WTC11 (cell line): ENCODE measurements at regions not wholly inside any gene's neighbourhood (a gene's known extent, or its start where the extent isn't known, plus 50 kb on each side); places are given as distances from the start of the nearest gene placed in this dataset.

Source experiments
- ATAC-seq: fragments of 200-7000 bp; cut with Tn5 transposase; 2 replicates; pipeline ENCODE4 v1.10.0; 2021; ENCODE audit warnings: mild to moderate bottlenecking, moderate library complexity
- CTCF ChIA-PET: fragments of 300-600 bp; sonication (Branson Sonifier 250); formaldehyde crosslinking; loops from one replicate; lab custom pipeline; 2021; ENCODE audit warnings: antibody characterized with exemption; lab: Charles Lee
- POLR2A ChIA-PET: fragments of 350-600 bp; sonication (Branson Sonifier 250); formaldehyde crosslinking; loops from one replicate; lab custom pipeline; 2021; ENCODE audit warnings: antibody characterized with exemption; lab: Charles Lee
- DNase-seq: peaks from one replicate; pipeline ENCODE4 v3.0.0; 2021; ENCODE audit warnings: low spot score
- H3K27ac Mint-ChIP-seq: 2 replicates; pipeline ENCODE4 v1.8.0; 2021; ENCODE audit warnings: mixed read lengths
- H3K27me3 Mint-ChIP-seq: 2 replicates; pipeline ENCODE4 v1.8.0; 2021; ENCODE audit warnings: low read depth, mild to moderate bottlenecking, moderate library complexity, mixed read lengths
- H3K36me3 Mint-ChIP-seq: 2 replicates; pipeline ENCODE4 v1.8.0; 2021; ENCODE audit warnings: mixed read lengths
- H3K4me1 Mint-ChIP-seq: 2 replicates; pipeline ENCODE4 v1.8.0; 2022; ENCODE audit warnings: mixed read lengths
- H3K4me3 Mint-ChIP-seq: 2 replicates; pipeline ENCODE4 v1.8.0; 2021; ENCODE audit warnings: mild to moderate bottlenecking, moderate library complexity, mixed read lengths
- H3K9me3 Mint-ChIP-seq: 2 replicates; pipeline ENCODE4 v1.8.0; 2021; ENCODE audit warnings: mixed read lengths
- FOXP1 ChIP-seq: sonication (generic); formaldehyde crosslinking; IDR thresholded peaks from 2 replicates; pipeline ENCODE4 v1.8.0; 2022; ENCODE audit warnings: missing genetic modification reagents, mild to moderate bottlenecking, moderate library complexity, borderline replicate concordance
- GABPB1 ChIP-seq: sonication (generic); formaldehyde crosslinking; IDR thresholded peaks from 2 replicates; pipeline ENCODE4 v1.8.1; 2023; ENCODE audit warnings: mild to moderate bottlenecking, missing genetic modification reagents
- MXD4 ChIP-seq: fragments of 250-450 bp; sonication (Bioruptor Pico); IDR thresholded peaks from 2 replicates; pipeline ENCODE4 v1.8.0; 2021; ENCODE audit warnings: mild to moderate bottlenecking, moderate library complexity, borderline replicate concordance
- NR2C2 ChIP-seq: sonication (generic); formaldehyde crosslinking; IDR thresholded peaks from 2 replicates; pipeline ENCODE4 v1.8.0; 2022; ENCODE audit warnings: mild to moderate bottlenecking, missing genetic modification reagents
- NR3C1 ChIP-seq: sonication (generic); formaldehyde crosslinking; conservative IDR thresholded peaks from 2 replicates; pipeline ENCODE4 v1.8.1; 2023; ENCODE audit warnings: low read depth, mild to moderate bottlenecking, missing genetic modification reagents
- OVOL2 ChIP-seq: fragments of 250-450 bp; sonication (Bioruptor Pico); IDR thresholded peaks from 2 replicates; pipeline ENCODE4 v1.9.0; 2021; ENCODE audit warnings: mild to moderate bottlenecking, borderline replicate concordance
- PREB ChIP-seq: sonication (generic); formaldehyde crosslinking; IDR thresholded peaks from 2 replicates; pipeline ENCODE4 v1.8.1; 2022; ENCODE audit warnings: mild to moderate bottlenecking, missing genetic modification reagents, moderate library complexity, borderline replicate concordance
- RELA ChIP-seq: sonication (generic); formaldehyde crosslinking; IDR thresholded peaks from 2 replicates; pipeline ENCODE4 v1.8.1; 2022; ENCODE audit warnings: missing genetic modification reagents, mild to moderate bottlenecking, borderline replicate concordance
- TCF7 ChIP-seq: sonication (generic); formaldehyde crosslinking; IDR thresholded peaks from 2 replicates; pipeline ENCODE4 v1.8.0; 2022; ENCODE audit warnings: mild to moderate bottlenecking, low read depth, missing genetic modification reagents, moderate library complexity
- TP53 ChIP-seq: sonication (generic); formaldehyde crosslinking; IDR thresholded peaks from 2 replicates; pipeline ENCODE4 v1.8.1; 2023; ENCODE audit warnings: mild to moderate bottlenecking, missing genetic modification reagents
- ZNF232 ChIP-seq: sonication (generic); formaldehyde crosslinking; IDR thresholded peaks from 2 replicates; pipeline ENCODE4 v1.8.0; 2022; ENCODE audit warnings: mild to moderate bottlenecking, missing genetic modification reagents
- ZNF263 ChIP-seq: sonication (generic); formaldehyde crosslinking; IDR thresholded peaks from 2 replicates; pipeline ENCODE4 v1.8.1; 2022; ENCODE audit warnings: low read depth, mild to moderate bottlenecking, moderate library complexity, missing genetic modification reagents
- ZNF281 ChIP-seq: sonication (generic); formaldehyde crosslinking; IDR thresholded peaks from 2 replicates; pipeline ENCODE4 v1.8.0; 2023; ENCODE audit warnings: mild to moderate bottlenecking, missing genetic modification reagents
- ZNF423 ChIP-seq: fragments of 250-450 bp; sonication (Bioruptor Pico); IDR thresholded peaks from 2 replicates; pipeline ENCODE4 v2.1.2; 2022; ENCODE audit warnings: mild to moderate bottlenecking, moderate library complexity
- ZNF425 ChIP-seq: fragments of 250-450 bp; sonication (Bioruptor Pico); conservative IDR thresholded peaks from 2 replicates; pipeline ENCODE4 v1.9.0; 2021; ENCODE audit warnings: mild to moderate bottlenecking
- TF ChIP-seq, protein P1 (sequence below): sonication (generic); formaldehyde crosslinking; IDR thresholded peaks from 2 replicates; pipeline ENCODE4 v1.8.1; 2022; ENCODE audit warnings: low read depth, mild to moderate bottlenecking, moderate library complexity, missing genetic modification reagents, borderline replicate concordance
- TF ChIP-seq, protein P2 (sequence below): sonication (generic); formaldehyde crosslinking; IDR thresholded peaks from 2 replicates; pipeline ENCODE4 v1.8.1; 2023; ENCODE audit warnings: mild to moderate bottlenecking, moderate library complexity, missing genetic modification reagents
- TF ChIP-seq, protein P3 (sequence below): fragments of 250-450 bp; sonication (Bioruptor Pico); IDR thresholded peaks from 2 replicates; pipeline ENCODE4 v1.9.0; 2021; ENCODE audit warnings: moderate library complexity, mild to moderate bottlenecking, inconsistent platforms, borderline replicate concordance
- TF ChIP-seq, protein P4 (sequence below): sonication (generic); formaldehyde crosslinking; IDR thresholded peaks from 2 replicates; pipeline ENCODE4 v1.8.1; 2022; ENCODE audit warnings: low read depth, missing genetic modification reagents, borderline replicate concordance

GRCh38 chr9:107940616-107941595 lies 451.3 kb upstream of the KLF4 start:
- no peak for ATAC-seq
- Mint-ChIP-seq H3K36me3 (no peaks in the 10 kb centered on the region; the same call in 1 of the 2 replicates), H3K4me1 (peaks cover 8% of the 10 kb centered on the region), H3K27ac (no peak overlapping the region), H3K4me3 (no peak overlapping the region), H3K9me3 (peaks cover 24% of the 10 kb centered on the region), H3K27me3 (no peaks in the 10 kb centered on the region; the same call in 1 of the 2 replicates)
- POLR2A ChIA-PET, result no interaction called here
- no peak for DNase-seq
- no peak for TF ChIP-seq ZNF263 (CRISPR knock-in tag)
- TF ChIP-seq TCF7 (CRISPR knock-in tag), result no peak
- TF ChIP-seq MXD4 (CRISPR knock-in tag), result no peak
- TF ChIP-seq FOXP1, result no peak
- TF ChIP-seq, protein P1, sequence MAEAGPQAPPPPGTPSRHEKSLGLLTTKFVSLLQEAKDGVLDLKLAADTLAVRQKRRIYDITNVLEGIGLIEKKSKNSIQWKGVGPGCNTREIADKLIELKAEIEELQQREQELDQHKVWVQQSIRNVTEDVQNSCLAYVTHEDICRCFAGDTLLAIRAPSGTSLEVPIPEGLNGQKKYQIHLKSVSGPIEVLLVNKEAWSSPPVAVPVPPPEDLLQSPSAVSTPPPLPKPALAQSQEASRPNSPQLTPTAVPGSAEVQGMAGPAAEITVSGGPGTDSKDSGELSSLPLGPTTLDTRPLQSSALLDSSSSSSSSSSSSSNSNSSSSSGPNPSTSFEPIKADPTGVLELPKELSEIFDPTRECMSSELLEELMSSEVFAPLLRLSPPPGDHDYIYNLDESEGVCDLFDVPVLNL, result no peak
- TF ChIP-seq ZNF423, result no peak
- no peak for TF ChIP-seq PREB (CRISPR knock-in tag)
- no peak for TF ChIP-seq ZNF425
- no peak for TF ChIP-seq GABPB1
- no peak for TF ChIP-seq NR3C1 (CRISPR knock-in tag)
- no peak for TF ChIP-seq ZNF281 (CRISPR knock-in tag)
- no peak for TF ChIP-seq OVOL2 (CRISPR knock-in tag)
- no peak for TF ChIP-seq RELA
- no peak for TF ChIP-seq TP53 (CRISPR knock-in tag)
- TF ChIP-seq, protein P2, sequence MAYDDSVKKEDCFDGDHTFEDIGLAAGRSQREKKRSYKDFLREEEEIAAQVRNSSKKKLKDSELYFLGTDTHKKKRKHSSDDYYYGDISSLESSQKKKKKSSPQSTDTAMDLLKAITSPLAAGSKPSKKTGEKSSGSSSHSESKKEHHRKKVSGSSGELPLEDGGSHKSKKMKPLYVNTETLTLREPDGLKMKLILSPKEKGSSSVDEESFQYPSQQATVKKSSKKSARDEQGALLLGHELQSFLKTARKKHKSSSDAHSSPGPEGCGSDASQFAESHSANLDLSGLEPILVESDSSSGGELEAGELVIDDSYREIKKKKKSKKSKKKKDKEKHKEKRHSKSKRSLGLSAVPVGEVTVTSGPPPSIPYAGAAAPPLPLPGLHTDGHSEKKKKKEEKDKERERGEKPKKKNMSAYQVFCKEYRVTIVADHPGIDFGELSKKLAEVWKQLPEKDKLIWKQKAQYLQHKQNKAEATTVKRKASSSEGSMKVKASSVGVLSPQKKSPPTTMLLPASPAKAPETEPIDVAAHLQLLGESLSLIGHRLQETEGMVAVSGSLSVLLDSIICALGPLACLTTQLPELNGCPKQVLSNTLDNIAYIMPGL (CRISPR knock-in tag), result no peak
- TF ChIP-seq, protein P3, sequence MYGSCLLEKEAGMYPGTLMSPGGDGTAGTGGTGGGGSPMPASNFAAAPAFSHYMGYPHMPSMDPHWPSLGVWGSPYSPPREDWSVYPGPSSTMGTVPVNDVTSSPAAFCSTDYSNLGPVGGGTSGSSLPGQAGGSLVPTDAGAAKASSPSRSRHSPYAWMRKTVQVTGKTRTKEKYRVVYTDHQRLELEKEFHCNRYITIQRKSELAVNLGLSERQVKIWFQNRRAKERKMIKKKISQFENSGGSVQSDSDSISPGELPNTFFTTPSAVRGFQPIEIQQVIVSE (CRISPR knock-in tag), result no peak
- TF ChIP-seq, protein P4, sequence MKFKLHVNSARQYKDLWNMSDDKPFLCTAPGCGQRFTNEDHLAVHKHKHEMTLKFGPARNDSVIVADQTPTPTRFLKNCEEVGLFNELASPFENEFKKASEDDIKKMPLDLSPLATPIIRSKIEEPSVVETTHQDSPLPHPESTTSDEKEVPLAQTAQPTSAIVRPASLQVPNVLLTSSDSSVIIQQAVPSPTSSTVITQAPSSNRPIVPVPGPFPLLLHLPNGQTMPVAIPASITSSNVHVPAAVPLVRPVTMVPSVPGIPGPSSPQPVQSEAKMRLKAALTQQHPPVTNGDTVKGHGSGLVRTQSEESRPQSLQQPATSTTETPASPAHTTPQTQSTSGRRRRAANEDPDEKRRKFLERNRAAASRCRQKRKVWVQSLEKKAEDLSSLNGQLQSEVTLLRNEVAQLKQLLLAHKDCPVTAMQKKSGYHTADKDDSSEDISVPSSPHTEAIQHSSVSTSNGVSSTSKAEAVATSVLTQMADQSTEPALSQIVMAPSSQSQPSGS, result no peak
- TF ChIP-seq NR2C2 (CRISPR knock-in tag), result no peak
- no peak for TF ChIP-seq ZNF232 (CRISPR knock-in tag)
- CTCF ChIA-PET, result no interaction called here
